ENCODE measurements at regions not wholly inside any gene's neighbourhood (a gene's known extent, or its start where the extent isn't known, plus 50 kb on each side); places are given as distances from the start of the nearest gene placed in this dataset.

DNA sequence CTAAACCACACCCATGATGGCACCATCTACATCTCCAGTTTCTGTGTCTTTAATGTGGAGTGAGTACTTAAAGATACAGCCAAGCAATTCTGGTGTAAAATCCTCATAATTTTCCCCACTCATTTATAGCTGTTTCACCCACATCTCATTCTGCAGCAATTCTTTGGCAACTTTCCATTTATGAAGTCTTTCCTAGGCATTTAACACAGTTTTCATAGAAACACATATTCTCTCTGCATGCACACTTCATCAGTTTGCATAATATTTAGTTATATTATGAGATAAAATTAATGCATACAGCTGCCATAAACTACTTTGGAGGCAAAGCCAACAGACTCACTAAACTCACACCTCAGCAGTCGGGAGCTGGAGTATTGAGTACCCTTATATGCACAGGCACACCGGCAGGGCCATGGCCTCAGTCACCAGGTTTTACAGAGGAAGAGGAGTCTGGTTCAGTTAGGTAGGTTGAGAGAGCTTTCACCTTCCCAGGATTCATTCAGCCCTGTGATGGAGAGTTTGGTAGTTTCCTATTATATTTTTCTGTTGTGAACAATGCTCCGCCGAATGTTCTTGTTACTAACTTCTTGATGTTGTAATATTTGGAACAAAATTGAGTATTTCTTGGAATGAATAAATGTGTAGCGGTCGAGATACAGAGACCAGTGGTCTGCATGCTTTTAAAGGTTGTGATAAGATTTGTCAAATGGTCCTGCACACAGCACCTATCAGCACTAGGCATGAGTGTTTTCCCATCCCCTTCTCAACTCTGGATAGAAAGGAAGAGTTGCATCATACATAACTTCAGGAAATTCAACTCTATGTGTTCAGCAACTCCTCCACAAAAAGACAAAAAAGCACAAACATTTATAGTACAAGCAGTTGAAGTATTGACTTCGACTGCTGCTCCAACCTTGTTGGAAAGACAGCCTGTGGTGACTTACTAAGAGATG lies 123.5 kb downstream of the TTC8 start:
- no peaks in the 10 kb centered on the region; a peak in 1 of 8 replicates for H3K36me3 ChIP-seq (ENCODE audit: control insufficient read depth in 2 of 4, insufficient read depth in 4 of 4, low read length in 3 of 4)
- peaks cover 2% of the 10 kb centered on the region; the same call in 1 of the 2 replicates for H3K23me2 ChIP-seq (ENCODE audit: low read depth, low read length)
- no peak overlapping the region for H2BK20ac ChIP-seq (ENCODE audit: low read length)
- FAIRE-seq, result no peak
- WGBS, 2 experiments (ENCODE audit: extremely low coverage in 1 of 2, insufficient coverage in 1 of 2, insufficient read length in 1 of 2, insufficient replicate concordance in 2 of 2, low coverage in 1 of 2, low lambda C conversion rate in 2 of 2, missing lambda C conversion rate in 1 of 2), result 87% methylated on average over 7 of the region's 7 CpGs; no CpG with 5 or more reads in 1 of the 2 experiments
- DNase-seq (ENCODE audit: low read depth in 1 of 2, low spot score in 2 of 2), result no peak
- H2AK5ac ChIP-seq (ENCODE audit: low read depth, low read length), result no peak overlapping the region
- no peaks in the 10 kb centered on the region for H3K27me3 ChIP-seq (replicated peaks in 1 of 4; ENCODE audit: control insufficient read depth in 3 of 4, extremely low read depth in 1 of 4, insufficient read depth in 3 of 4, low read length in 3 of 4)
- H2BK120ac ChIP-seq (replicated peaks; ENCODE audit: low read depth, low read length), result no peak overlapping the region
- no peaks in the 10 kb centered on the region for H3K79me2 ChIP-seq (ENCODE audit: control insufficient read depth in 1 of 2, insufficient read depth in 2 of 2, low read length in 2 of 2)
- no peak overlapping the region for H4K8ac ChIP-seq (ENCODE audit: extremely low read depth, insufficient read depth, low read length)
- no peak overlapping the region for H3K18ac ChIP-seq (ENCODE audit: extremely low read depth, low read length)
- H3K56ac ChIP-seq (replicated peaks; ENCODE audit: insufficient read length, low read depth, low read length), result no peak overlapping the region
- no peak overlapping the region for H3K23ac ChIP-seq (ENCODE audit: insufficient read length)
- no peak overlapping the region for H2BK12ac ChIP-seq (ENCODE audit: low read depth, low read length)
- no peak overlapping the region for H3K14ac ChIP-seq (ENCODE audit: insufficient read length)
- H2AFZ ChIP-seq (ENCODE audit: low read length), result no peak overlapping the region
- no peak overlapping the region for H3K4me3 ChIP-seq (ENCODE audit: extremely low read depth in 1 of 4, insufficient read depth in 2 of 4, low read depth in 3 of 4, low read length in 4 of 4)
- H3K9me3 ChIP-seq (ENCODE audit: insufficient read depth in 2 of 2, low read depth in 1 of 2, low read length in 1 of 2), result peaks cover 0 to 3% of the 10 kb centered on the region in 2 experiments; a peak in 1 of 4 replicates
- ChIA-PET POLR2A (ENCODE audit: partially characterized antibody) (no interaction called here), CTCF (ENCODE audit: partially characterized antibody) (interaction anchor here (0.7 kb wide), 2 partner anchors 117 to 265 kb away, joined by 3 to 4 read pairs; no protein-coding TSS in a partner anchor)
- H3K9ac ChIP-seq (replicated peaks in 1 of 4; ENCODE audit: extremely low read depth in 1 of 4, low read depth in 3 of 4, low read length in 3 of 4), result no peak overlapping the region
- H4K91ac ChIP-seq (replicated peaks; ENCODE audit: insufficient read length, low read length), result no peak overlapping the region
- H3K4me1 ChIP-seq (replicated peaks in 1 of 4; ENCODE audit: control insufficient read depth in 3 of 4, insufficient read depth in 4 of 4, low read length in 3 of 4), result peaks cover 0 to 2% (median 0%) of the 10 kb centered on the region in 4 experiments; a peak in 1 of 7 replicates
- H4K5ac ChIP-seq (ENCODE audit: insufficient read length, low read depth, low read length), result no peak overlapping the region
- no peak overlapping the region for H2BK15ac ChIP-seq (ENCODE audit: low read length)
- no peaks in the 10 kb centered on the region for H4K20me1 ChIP-seq (replicated peaks in 1 of 2; ENCODE audit: control insufficient read depth in 1 of 2, insufficient read depth in 2 of 2, low read length in 2 of 2)
- H3K27ac ChIP-seq (ENCODE audit: low read depth, low read length), result no peak overlapping the region
- no peak overlapping the region for H3K4me2 ChIP-seq (ENCODE audit: insufficient read depth in 1 of 2, low read depth in 2 of 2, low read length in 2 of 2)
- no peaks in the 10 kb centered on the region for H3K79me1 ChIP-seq (ENCODE audit: low read depth, low read length)
- H3K4ac ChIP-seq (replicated peaks; ENCODE audit: insufficient read length, low read depth, low read length), result no peak overlapping the region
- H2BK5ac ChIP-seq (ENCODE audit: low read depth, low read length), result no peak overlapping the region

All from H1 (cell line).